ENCODE measurements at regions not wholly inside any gene's neighbourhood (a gene's known extent, or its start where the extent isn't known, plus 50 kb on each side); places are given as distances from the start of the nearest gene placed in this dataset.

GRCh38 chr11:109584001-109584972 is 162.3 kb downstream of the C11orf87 start:
- TF ChIP-seq CREB1 (IDR thresholded peaks at IDR 0.05; ENCODE audit: low read depth) (no peak), RAD21 (IDR thresholded peaks at IDR 0.05; ENCODE audit: low read depth) (no peak), TAF1 (IDR thresholded peaks at IDR 0.05; ENCODE audit: low read depth) (no peak), USF1 (IDR thresholded peaks at IDR 0.05) (no peak), REST (IDR thresholded peaks at IDR 0.05; ENCODE audit: low read depth) (no peak), FOXM1 (IDR thresholded peaks at IDR 0.05; ENCODE audit: borderline replicate concordance, low read depth) (no peak)

Data from Ishikawa (cell line).